HEK293T (cell line): ENCODE measurements at regions not wholly inside any gene's neighbourhood (a gene's known extent, or its start where the extent isn't known, plus 50 kb on each side); places are given as distances from the start of the nearest gene placed in this dataset.

ENCODE experiments used
- BHLHE40 ChIP-seq: fragments of 450-650 bp; IDR thresholded peaks from 2 replicates; pipeline ENCODE4 v1.6.1; 2016; ENCODE audit warnings: mild to moderate bottlenecking, moderate library complexity, borderline replicate concordance
- FOXA1 ChIP-seq: fragments of 450-650 bp; IDR thresholded peaks from 2 replicates; pipeline ENCODE4 v1.6.1; 2016; ENCODE audit warnings: mild to moderate bottlenecking
- NFRKB ChIP-seq: fragments of 450-650 bp; IDR thresholded peaks from 2 replicates; pipeline ENCODE4 v1.6.1; 2016; ENCODE audit warnings: mild to moderate bottlenecking, moderate library complexity
- SP1 ChIP-seq: fragments of 450-650 bp; IDR thresholded peaks from 2 replicates; pipeline ENCODE4 v1.6.1; 2017
- TARDBP ChIP-seq: fragments of 450-650 bp; IDR thresholded peaks from 2 replicates; pipeline ENCODE4 v1.6.1; 2016

DNA sequence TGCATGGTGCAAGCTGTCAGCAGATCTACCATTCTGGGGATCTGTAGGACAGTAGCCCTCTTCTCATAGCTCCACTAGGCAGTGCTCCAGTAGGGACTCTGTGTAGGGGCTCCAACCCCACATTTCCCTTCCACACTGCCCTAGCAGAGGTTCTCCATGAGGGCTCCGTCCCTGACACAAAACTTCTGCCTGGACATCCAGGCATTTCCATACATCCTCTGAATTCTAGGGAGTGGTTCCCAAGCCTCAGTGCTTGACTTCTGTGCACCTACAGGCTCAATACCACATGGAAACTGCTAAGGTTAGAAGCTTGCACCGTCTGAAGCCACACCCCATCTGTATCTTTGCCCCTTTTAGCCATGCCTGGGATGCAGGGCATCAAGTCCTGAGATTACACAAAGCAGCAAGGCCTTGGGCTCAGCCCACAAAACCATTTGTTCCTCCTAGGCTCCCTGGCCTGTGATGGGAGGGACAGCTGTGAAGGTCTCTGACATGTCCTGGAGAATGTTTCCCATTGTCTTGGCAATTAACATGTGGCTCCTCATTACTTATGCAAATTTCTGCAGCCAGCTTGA, 117.0 kb upstream of the NFIA start:
- TF ChIP-seq TARDBP (no peak), BHLHE40 (no peak), NFRKB (no peak), SP1 (no peak), FOXA1 (no peak)
